Chondrocyte (in vitro differentiated cells): ENCODE measurements at regions not wholly inside any gene's neighbourhood (a gene's known extent, or its start where the extent isn't known, plus 50 kb on each side); places are given as distances from the start of the nearest gene placed in this dataset.

Experiments used
- DNase-seq: peaks from one replicate; pipeline ENCODE4 v3.0.0; 2021; ENCODE audit warnings: mixed read lengths, low spot score
- H3K27ac Mint-ChIP-seq: one replicate; pipeline ENCODE4 v1.8.0; 2021; ENCODE audit warnings: mild to moderate bottlenecking, moderate library complexity, mixed read lengths; ENCODE audit not compliant: unreplicated experiment
- H3K27me3 Mint-ChIP-seq: 2 replicates; pipeline ENCODE4 v1.8.0; 2021; ENCODE audit warnings: low read depth, mixed read lengths
- H3K36me3 Mint-ChIP-seq: 2 replicates; pipeline ENCODE4 v1.8.0; 2021; ENCODE audit warnings: low read depth, mixed read lengths
- H3K4me1 Mint-ChIP-seq: 2 replicates; pipeline ENCODE4 v1.8.0; 2021; ENCODE audit warnings: low read depth, mild to moderate bottlenecking, mixed read lengths
- H3K4me3 Mint-ChIP-seq: one replicate; pipeline ENCODE4 v1.8.0; 2021; ENCODE audit warnings: mild to moderate bottlenecking, moderate library complexity, mixed read lengths; ENCODE audit not compliant: unreplicated experiment
- H3K9me3 Mint-ChIP-seq: 2 replicates; pipeline ENCODE4 v1.8.0; 2021; ENCODE audit warnings: low read depth, mixed read lengths
- TF ChIP-seq, protein P1 (sequence below): fragments of 200-600 bp; sonication (generic); IDR thresholded peaks from 2 replicates; pipeline ENCODE4 v1.5.0; 2021; ENCODE audit warnings: antibody characterized with exemption, mild to moderate bottlenecking, moderate library complexity

DNA sequence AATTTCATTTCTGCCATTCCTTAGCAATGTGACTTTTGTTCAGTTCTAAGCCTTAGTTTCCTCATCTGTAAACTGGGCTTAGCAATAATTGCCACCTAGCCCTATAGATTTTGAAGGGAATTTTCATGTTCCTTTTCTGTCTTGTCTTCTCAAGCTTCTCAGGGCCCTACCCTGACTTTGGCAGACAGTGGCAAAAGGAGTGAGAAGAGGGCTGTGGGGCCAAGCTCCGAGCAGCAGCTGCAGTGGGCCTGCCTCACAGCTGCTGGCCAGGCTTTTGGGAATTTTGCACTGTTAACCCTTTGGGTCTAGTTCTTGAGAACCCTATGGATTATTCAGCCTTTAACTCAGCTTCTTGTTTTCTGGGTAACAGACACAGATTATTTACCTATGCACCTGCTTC lies 67.6 kb upstream of the IGSF1 start:
- TF ChIP-seq, protein P1, sequence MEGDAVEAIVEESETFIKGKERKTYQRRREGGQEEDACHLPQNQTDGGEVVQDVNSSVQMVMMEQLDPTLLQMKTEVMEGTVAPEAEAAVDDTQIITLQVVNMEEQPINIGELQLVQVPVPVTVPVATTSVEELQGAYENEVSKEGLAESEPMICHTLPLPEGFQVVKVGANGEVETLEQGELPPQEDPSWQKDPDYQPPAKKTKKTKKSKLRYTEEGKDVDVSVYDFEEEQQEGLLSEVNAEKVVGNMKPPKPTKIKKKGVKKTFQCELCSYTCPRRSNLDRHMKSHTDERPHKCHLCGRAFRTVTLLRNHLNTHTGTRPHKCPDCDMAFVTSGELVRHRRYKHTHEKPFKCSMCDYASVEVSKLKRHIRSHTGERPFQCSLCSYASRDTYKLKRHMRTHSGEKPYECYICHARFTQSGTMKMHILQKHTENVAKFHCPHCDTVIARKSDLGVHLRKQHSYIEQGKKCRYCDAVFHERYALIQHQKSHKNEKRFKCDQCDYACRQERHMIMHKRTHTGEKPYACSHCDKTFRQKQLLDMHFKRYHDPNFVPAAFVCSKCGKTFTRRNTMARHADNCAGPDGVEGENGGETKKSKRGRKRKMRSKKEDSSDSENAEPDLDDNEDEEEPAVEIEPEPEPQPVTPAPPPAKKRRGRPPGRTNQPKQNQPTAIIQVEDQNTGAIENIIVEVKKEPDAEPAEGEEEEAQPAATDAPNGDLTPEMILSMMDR = no peak
- no peak overlapping the region for H3K4me3 Mint-ChIP-seq
- peaks cover 9% of the 10 kb centered on the region for H3K4me1 Mint-ChIP-seq
- DNase-seq = no peak
- no peaks in the 10 kb centered on the region for H3K27me3 Mint-ChIP-seq
- H3K9me3 Mint-ChIP-seq = peaks cover 4% of the 10 kb centered on the region
- peaks cover 7% of the 10 kb centered on the region for H3K36me3 Mint-ChIP-seq
- H3K27ac Mint-ChIP-seq = no peak overlapping the region

DNA sequence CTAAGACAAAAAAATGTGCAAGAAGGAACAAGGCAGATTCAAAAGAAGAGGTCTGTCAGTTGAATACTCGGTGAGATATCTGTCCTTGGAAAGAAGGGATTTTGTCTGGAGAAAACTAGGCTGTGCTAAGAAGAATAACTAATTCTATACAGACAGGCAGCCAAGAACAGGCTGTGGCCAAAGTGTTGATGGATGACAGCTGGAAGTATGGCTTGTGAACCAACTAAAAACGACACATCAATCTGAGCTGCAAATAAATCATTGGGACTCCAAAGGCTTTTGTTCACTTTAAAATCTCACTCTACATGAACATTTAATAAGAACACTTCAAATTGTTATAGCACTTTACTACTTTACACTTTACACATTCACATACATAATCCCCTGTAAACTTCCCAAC lies 70.5 kb upstream of the IGSF1 start:
- TF ChIP-seq, protein P1 = no peak
- no peaks in the 10 kb centered on the region for H3K4me1 Mint-ChIP-seq
- H3K9me3 Mint-ChIP-seq = peaks cover 2% of the 10 kb centered on the region
- H3K4me3 Mint-ChIP-seq = no peak overlapping the region
- no peaks in the 10 kb centered on the region for H3K27me3 Mint-ChIP-seq
- H3K36me3 Mint-ChIP-seq = peaks cover 14% of the 10 kb centered on the region
- no peak for DNase-seq
- no peak overlapping the region for H3K27ac Mint-ChIP-seq

DNA sequence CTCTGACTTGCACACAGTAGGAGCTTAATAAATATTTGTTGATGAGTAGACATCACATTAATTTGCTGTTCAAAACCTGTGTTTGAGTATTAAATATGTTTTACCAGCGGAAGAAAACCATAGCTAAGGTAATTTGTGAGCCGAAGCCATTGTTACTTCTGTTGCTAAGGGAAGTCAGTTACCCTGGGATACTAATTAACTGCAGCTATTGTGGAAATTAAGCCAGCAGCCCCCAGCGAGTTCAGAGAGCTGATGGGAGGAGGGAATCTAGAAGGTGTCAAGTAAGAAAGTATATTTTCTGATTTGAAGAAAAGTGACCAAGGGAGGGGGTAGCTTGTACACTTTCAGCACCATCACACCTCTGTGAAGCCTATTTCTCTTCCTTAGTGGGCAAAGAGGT lies 76.7 kb upstream of the IGSF1 start:
- no peaks in the 10 kb centered on the region for H3K9me3 Mint-ChIP-seq
- no peak overlapping the region for H3K4me3 Mint-ChIP-seq
- H3K27me3 Mint-ChIP-seq = no peaks in the 10 kb centered on the region
- no peaks in the 10 kb centered on the region for H3K4me1 Mint-ChIP-seq
- TF ChIP-seq, protein P1 = no peak
- H3K36me3 Mint-ChIP-seq = peaks cover 7% of the 10 kb centered on the region
- H3K27ac Mint-ChIP-seq = no peak overlapping the region
- DNase-seq = no peak

DNA sequence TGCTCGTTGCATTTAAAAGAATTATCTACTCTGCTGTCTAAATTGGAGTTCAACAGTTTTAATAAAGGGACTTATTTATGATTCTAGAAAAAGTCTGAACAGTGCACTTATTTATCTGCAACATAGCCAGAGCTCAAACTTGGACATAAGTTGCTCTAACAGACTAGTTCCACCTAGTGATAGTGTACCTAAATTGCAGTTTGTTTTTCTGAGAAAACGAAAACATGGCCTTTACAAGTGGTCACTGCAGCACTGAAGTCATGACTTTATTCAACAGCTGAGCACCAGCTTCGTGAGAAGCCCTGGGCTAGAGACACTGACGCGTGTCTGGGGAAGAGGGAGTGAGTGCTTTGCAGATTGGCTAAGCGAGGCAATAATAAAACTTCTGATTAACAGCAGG lies 77.3 kb upstream of the IGSF1 start:
- Mint-ChIP-seq H3K4me3 (no peak overlapping the region), H3K4me1 (no peaks in the 10 kb centered on the region), H3K27me3 (no peaks in the 10 kb centered on the region), H3K36me3 (peaks cover 7% of the 10 kb centered on the region), H3K27ac (no peak overlapping the region), H3K9me3 (no peaks in the 10 kb centered on the region)
- no peak for DNase-seq
- TF ChIP-seq, protein P1 = peak; percentile 50

DNA sequence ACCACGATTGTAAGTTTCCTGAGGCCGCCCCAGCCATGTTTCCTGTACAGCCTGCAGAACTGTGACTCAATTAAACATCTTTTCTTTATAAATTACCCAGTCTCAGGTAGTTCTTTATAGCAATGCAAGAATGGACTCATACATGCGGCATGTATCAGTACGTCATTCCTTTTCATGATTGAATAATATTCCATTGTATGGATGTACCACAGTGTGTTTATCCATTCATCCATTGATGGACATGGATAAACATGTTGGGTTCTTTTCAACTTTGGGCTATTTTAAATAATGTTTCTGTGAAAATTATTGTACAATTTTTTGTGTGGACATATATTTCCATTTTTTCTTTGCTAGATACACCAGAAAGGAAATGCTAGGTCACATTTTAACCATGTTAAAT lies 99.2 kb upstream of the IGSF1 start:
- no peak overlapping the region for H3K27ac Mint-ChIP-seq
- peaks cover 22% of the 10 kb centered on the region for H3K36me3 Mint-ChIP-seq
- TF ChIP-seq, protein P1 = no peak
- peaks cover 21% of the 10 kb centered on the region for H3K9me3 Mint-ChIP-seq
- DNase-seq = no peak
- H3K27me3 Mint-ChIP-seq = no peaks in the 10 kb centered on the region
- H3K4me3 Mint-ChIP-seq = no peak overlapping the region
- no peaks in the 10 kb centered on the region for H3K4me1 Mint-ChIP-seq
